PFSK-1 (cell line): ENCODE measurements at regions not wholly inside any gene's neighbourhood (a gene's known extent, or its start where the extent isn't known, plus 50 kb on each side); places are given as distances from the start of the nearest gene placed in this dataset.

Experiments
- POLR2AphosphoS5 ChIP-seq: IDR thresholded peaks from 2 replicates; pipeline ENCODE4 v1.6.1; 2012; ENCODE audit warnings: low read depth, mild to moderate bottlenecking, control low read depth, low read length, moderate library complexity
- SIN3A ChIP-seq: IDR thresholded peaks from 2 replicates; pipeline ENCODE4 v1.6.1; 2012; ENCODE audit warnings: mild to moderate bottlenecking, low read length, moderate library complexity, borderline replicate concordance; ENCODE audit not compliant: insufficient read depth
- TF ChIP-seq, protein P1 (sequence below), 2 experiments: IDR thresholded peaks; 2 replicates each; pipeline versions ENCODE4 v1.6.1 to v1.8.0; 2011 to 2012; ENCODE audit warnings: low read depth in 2 of 2, low read length in 2 of 2, control low read depth in 1 of 2, inconsistent platforms in 1 of 2, mild to moderate bottlenecking in 1 of 2, moderate library complexity in 1 of 2; ENCODE audit not compliant: insufficient read depth in 1 of 2

DNA sequence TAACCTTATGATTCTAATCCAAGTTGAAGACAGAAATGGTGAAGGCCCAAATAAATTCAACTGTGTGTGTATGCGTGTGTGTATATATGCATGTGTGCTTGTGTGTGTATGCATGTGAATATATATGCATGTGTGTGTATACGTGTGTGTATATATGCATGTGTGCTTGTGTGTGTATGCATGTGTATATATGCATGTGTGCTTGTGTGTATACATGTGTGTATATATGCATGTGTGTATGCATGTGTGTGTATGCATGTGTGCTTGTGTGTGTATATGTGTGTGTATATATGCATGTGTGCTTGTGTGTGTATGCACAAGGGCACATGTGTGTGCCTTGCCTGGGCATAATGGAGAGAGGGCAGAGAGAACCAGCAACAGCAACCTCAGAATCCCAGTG lies 184.7 kb upstream of the PLPP4 start:
- TF ChIP-seq, protein P1, sequence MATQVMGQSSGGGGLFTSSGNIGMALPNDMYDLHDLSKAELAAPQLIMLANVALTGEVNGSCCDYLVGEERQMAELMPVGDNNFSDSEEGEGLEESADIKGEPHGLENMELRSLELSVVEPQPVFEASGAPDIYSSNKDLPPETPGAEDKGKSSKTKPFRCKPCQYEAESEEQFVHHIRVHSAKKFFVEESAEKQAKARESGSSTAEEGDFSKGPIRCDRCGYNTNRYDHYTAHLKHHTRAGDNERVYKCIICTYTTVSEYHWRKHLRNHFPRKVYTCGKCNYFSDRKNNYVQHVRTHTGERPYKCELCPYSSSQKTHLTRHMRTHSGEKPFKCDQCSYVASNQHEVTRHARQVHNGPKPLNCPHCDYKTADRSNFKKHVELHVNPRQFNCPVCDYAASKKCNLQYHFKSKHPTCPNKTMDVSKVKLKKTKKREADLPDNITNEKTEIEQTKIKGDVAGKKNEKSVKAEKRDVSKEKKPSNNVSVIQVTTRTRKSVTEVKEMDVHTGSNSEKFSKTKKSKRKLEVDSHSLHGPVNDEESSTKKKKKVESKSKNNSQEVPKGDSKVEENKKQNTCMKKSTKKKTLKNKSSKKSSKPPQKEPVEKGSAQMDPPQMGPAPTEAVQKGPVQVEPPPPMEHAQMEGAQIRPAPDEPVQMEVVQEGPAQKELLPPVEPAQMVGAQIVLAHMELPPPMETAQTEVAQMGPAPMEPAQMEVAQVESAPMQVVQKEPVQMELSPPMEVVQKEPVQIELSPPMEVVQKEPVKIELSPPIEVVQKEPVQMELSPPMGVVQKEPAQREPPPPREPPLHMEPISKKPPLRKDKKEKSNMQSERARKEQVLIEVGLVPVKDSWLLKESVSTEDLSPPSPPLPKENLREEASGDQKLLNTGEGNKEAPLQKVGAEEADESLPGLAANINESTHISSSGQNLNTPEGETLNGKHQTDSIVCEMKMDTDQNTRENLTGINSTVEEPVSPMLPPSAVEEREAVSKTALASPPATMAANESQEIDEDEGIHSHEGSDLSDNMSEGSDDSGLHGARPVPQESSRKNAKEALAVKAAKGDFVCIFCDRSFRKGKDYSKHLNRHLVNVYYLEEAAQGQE (IDR thresholded peaks at IDR 0.05; ENCODE audit: insufficient read depth in 1 of 2, low read depth in 2 of 2, low read length in 2 of 2), result no peak
- TF ChIP-seq POLR2AphosphoS5 (no peak), SIN3A (no peak)
